ENCODE measurements at regions not wholly inside any gene's neighbourhood (a gene's known extent, or its start where the extent isn't known, plus 50 kb on each side); places are given as distances from the start of the nearest gene placed in this dataset.
"Not testable (repeated sequence)": the region's sequence is repeated elsewhere in the genome, so short reads cannot be mapped to it uniquely, and the experiment has no call there.

DNA sequence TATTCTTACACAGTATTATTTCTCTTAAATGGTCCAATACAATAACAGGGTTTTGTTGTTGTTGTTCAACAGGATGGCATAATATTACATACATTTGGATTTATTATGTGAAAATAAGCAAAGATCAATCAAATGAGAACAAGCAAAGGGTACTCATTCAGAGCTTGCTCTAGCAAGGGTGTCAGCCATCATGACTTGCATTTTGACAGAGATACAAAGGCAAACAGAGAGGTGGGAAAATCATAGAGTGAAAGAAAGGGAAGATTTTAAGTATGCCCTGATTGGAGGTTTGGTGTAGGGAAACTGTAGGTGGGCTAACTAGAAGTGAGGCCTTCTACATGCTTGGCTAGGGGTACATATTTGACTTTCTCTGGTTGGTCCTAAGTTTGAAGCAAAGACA is 109.1 kb upstream of the BCHE start:
- Histone ChIP-seq H3K9me3 (ENCODE audit: control insufficient read depth in 1 of 2, insufficient read depth in 1 of 2, low read length in 2 of 2) (peaks cover 0 to 5% of the 10 kb centered on the region in 2 experiments), H3K27ac (ENCODE audit: low read depth in 1 of 2, low read length in 2 of 2) (no peak overlapping the region), H3K36me3 (ENCODE audit: insufficient read depth, low read length) (no peaks in the 10 kb centered on the region), H3K4me1 (ENCODE audit: insufficient read depth, low read length) (no peaks in the 10 kb centered on the region), H3K4me3 (ENCODE audit: low read length) (no peak overlapping the region), H3K27me3 (ENCODE audit: control insufficient read depth in 1 of 2, insufficient read depth in 2 of 2, low read length in 2 of 2) (no peaks in the 10 kb centered on the region)
- ATAC-seq (ENCODE audit: poor library complexity) (no peak), DNase-seq (no peak)
- Mint-ChIP-seq H3K4me1 (ENCODE audit: low read depth) (no peaks in the 10 kb centered on the region), H3K27ac (no peak overlapping the region), H3K4me3 (no peak overlapping the region), H3K36me3 (ENCODE audit: low read depth) (no peaks in the 10 kb centered on the region), H3K27me3 (no peaks in the 10 kb centered on the region), H3K9me3 (peaks cover 3% of the 10 kb centered on the region)
- TF ChIP-seq, protein P1, sequence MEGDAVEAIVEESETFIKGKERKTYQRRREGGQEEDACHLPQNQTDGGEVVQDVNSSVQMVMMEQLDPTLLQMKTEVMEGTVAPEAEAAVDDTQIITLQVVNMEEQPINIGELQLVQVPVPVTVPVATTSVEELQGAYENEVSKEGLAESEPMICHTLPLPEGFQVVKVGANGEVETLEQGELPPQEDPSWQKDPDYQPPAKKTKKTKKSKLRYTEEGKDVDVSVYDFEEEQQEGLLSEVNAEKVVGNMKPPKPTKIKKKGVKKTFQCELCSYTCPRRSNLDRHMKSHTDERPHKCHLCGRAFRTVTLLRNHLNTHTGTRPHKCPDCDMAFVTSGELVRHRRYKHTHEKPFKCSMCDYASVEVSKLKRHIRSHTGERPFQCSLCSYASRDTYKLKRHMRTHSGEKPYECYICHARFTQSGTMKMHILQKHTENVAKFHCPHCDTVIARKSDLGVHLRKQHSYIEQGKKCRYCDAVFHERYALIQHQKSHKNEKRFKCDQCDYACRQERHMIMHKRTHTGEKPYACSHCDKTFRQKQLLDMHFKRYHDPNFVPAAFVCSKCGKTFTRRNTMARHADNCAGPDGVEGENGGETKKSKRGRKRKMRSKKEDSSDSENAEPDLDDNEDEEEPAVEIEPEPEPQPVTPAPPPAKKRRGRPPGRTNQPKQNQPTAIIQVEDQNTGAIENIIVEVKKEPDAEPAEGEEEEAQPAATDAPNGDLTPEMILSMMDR (IDR thresholded peaks at IDR 0.05), result no peak
- intact Hi-C loops (cut with DNase I, micrococcal nuclease), result no loop called here
- ChIA-PET CTCF (no interaction called here), POLR2A (no interaction called here)

DNA sequence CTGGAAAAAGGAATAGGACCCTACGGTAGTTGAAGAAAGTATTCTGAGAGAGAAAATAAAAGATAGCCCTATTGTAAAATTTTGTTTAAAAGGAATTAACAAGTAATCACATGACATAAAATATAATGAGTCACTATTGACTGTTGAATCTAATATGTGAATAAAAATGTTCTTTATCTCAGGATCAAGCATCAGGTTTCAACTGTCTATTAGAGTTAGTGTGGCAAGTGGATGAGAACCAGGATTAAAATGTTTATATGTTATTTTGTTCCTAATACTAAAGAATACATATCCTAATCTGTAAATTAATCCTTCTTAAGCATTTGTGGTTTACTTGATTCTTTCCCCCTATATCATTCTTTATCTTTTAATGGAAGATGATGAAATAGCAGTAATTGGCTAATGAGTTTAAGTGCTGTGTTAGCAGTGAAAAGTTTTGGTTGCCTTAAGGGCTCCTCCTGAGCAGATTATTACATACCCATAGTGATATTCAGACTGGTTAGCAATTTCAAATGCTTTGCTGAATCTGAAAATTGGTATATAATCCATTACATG is 101.8 kb upstream of the BCHE start:
- Histone ChIP-seq H3K27ac (ENCODE audit: low read depth in 1 of 2, low read length in 2 of 2) (no peak overlapping the region), H3K9me3 (ENCODE audit: control insufficient read depth in 1 of 2, insufficient read depth in 1 of 2, low read length in 2 of 2) (peaks cover under 1 to 3% of the 10 kb centered on the region in 2 experiments), H3K4me3 (ENCODE audit: low read length) (no peak overlapping the region), H3K4me1 (ENCODE audit: insufficient read depth, low read length) (no peaks in the 10 kb centered on the region), H3K36me3 (ENCODE audit: insufficient read depth, low read length) (no peaks in the 10 kb centered on the region), H3K27me3 (ENCODE audit: control insufficient read depth in 1 of 2, insufficient read depth in 2 of 2, low read length in 2 of 2) (no peaks in the 10 kb centered on the region)
- Mint-ChIP-seq H3K4me3 (no peak overlapping the region), H3K9me3 (peaks cover 6% of the 10 kb centered on the region), H3K36me3 (ENCODE audit: low read depth) (no peaks in the 10 kb centered on the region), H3K27me3 (no peaks in the 10 kb centered on the region), H3K27ac (no peak overlapping the region), H3K4me1 (ENCODE audit: low read depth) (no peaks in the 10 kb centered on the region)
- no peak for DNase-seq
- intact Hi-C loops (cut with DNase I, micrococcal nuclease), result no loop called here
- CTCF ChIA-PET, result no interaction called here
- TF ChIP-seq, protein P1 (IDR thresholded peaks at IDR 0.05), result no peak
- POLR2A ChIA-PET, result no interaction called here
- no peak for ATAC-seq (ENCODE audit: poor library complexity)

GRCh38 chr3:165936081-165936480 is 98.9 kb upstream of the BCHE start:
- H3K4me3 ChIP-seq (ENCODE audit: low read length); CTCF ChIA-PET; H3K4me1 ChIP-seq (ENCODE audit: insufficient read depth, low read length); H3K27me3 ChIP-seq (ENCODE audit: control insufficient read depth in 1 of 2, insufficient read depth in 2 of 2, low read length in 2 of 2); H3K36me3 Mint-ChIP-seq (ENCODE audit: low read depth); H3K9me3 ChIP-seq (ENCODE audit: control insufficient read depth in 1 of 2, insufficient read depth in 1 of 2, low read length in 2 of 2); H3K9me3 Mint-ChIP-seq; DNase-seq; H3K27me3 Mint-ChIP-seq; H3K27ac Mint-ChIP-seq; H3K27ac ChIP-seq (ENCODE audit: low read depth in 1 of 2, low read length in 2 of 2); H3K36me3 ChIP-seq (ENCODE audit: insufficient read depth, low read length); ATAC-seq (ENCODE audit: poor library complexity); H3K4me3 Mint-ChIP-seq; POLR2A ChIA-PET; intact Hi-C loops (cut with DNase I, micrococcal nuclease); H3K4me1 Mint-ChIP-seq (ENCODE audit: low read depth): not testable (repeated sequence)

DNA sequence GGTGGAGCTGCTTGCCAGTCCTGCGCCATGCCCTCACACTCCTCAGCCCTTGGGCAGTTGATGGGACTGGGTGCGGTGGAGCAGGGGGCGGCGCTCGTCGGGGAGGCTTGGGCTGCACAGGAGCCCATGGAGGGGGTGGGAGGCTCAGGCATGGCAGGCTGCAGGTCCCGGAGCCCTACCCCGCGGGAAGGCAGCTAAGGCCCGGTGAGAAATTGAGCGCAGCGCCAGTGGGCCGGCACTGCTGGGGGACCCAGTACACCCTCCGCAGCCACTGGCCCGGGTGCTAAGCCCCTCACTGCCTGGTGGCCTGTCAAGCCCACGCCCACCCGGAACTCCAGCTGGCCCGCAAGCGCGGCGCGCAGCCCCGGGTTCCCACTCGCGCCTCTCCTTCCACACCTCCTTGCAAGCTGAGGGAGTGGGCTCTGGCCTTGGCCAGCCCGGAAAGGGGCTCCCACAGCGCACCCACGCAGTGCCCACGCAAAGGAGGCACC is 87.1 kb upstream of the BCHE start:
- not testable (repeated sequence) for H3K4me1 ChIP-seq (ENCODE audit: insufficient read depth, low read length); DNase-seq; H3K4me3 Mint-ChIP-seq

More for the DNA sequence above, 87.1 kb upstream of the BCHE start:
- H3K27me3 ChIP-seq (ENCODE audit: control insufficient read depth in 1 of 2, insufficient read depth in 2 of 2, low read length in 2 of 2); POLR2A ChIA-PET; H3K9me3 Mint-ChIP-seq; intact Hi-C loops (cut with DNase I, micrococcal nuclease); CTCF ChIA-PET; H3K36me3 Mint-ChIP-seq (ENCODE audit: low read depth); H3K36me3 ChIP-seq (ENCODE audit: insufficient read depth, low read length); H3K27ac Mint-ChIP-seq; H3K27me3 Mint-ChIP-seq; H3K4me1 Mint-ChIP-seq (ENCODE audit: low read depth); H3K4me3 ChIP-seq (ENCODE audit: low read length); ATAC-seq (ENCODE audit: poor library complexity); H3K27ac ChIP-seq (ENCODE audit: low read depth in 1 of 2, low read length in 2 of 2): not testable (repeated sequence)
- peaks cover 0 to 17% of the 10 kb centered on the region in 2 experiments for H3K9me3 ChIP-seq (ENCODE audit: control insufficient read depth in 1 of 2, insufficient read depth in 1 of 2, low read length in 2 of 2)

Measured in CD4-positive, alpha-beta T cell (primary cell).